ENCODE measurements at regions not wholly inside any gene's neighbourhood (a gene's known extent, or its start where the extent isn't known, plus 50 kb on each side); places are given as distances from the start of the nearest gene placed in this dataset.

- H3K27ac ChIP-seq (ENCODE audit: insufficient read depth in 1 of 2, low read depth in 1 of 2, low read length in 2 of 2, poor library complexity in 1 of 2, severe bottlenecking in 2 of 2) = peak overlapping the region; percentile 36 to 75
Observed at GRCh38 chr3:31461426-31461825, 71.3 kb upstream of the STT3B start.

GRCh38 chr3:31462050-31462569 lies 70.6 kb upstream of the STT3B start:
- WGBS (ENCODE audit: insufficient coverage) = 0% methylated on average over 3 of the region's 4 CpGs
- Histone ChIP-seq H3K4me3 (ENCODE audit: control insufficient read depth in 1 of 7, extremely low read depth in 1 of 7, insufficient read depth in 4 of 7, low read depth in 2 of 7, low read length in 6 of 7) (peak overlapping the region in 3 of 7 experiments; percentile 12 to 49 (median 24)), H3K36me3 (ENCODE audit: control insufficient read depth in 4 of 4, insufficient read depth in 4 of 4, low read length in 3 of 4) (no peaks in the 10 kb centered on the region), H3K27me3 (replicated peaks in 2 of 5; ENCODE audit: control insufficient read depth in 4 of 5, insufficient read depth in 5 of 5, low read length in 4 of 5) (no peaks in the 10 kb centered on the region), H3K4me1 (ENCODE audit: control extremely low read depth in 1 of 4, control insufficient read depth in 4 of 4, insufficient read depth in 4 of 4, low read length in 3 of 4) (peaks cover 30 to 65% (median 37%) of the 10 kb centered on the region in 4 experiments), H3K27ac (ENCODE audit: insufficient read depth in 1 of 2, low read depth in 1 of 2, low read length in 2 of 2, poor library complexity in 1 of 2, severe bottlenecking in 2 of 2) (peak overlapping the region; percentile 36 to 75), H3K9me3 (ENCODE audit: control extremely low read depth in 1 of 5, control insufficient read depth in 4 of 5, insufficient read depth in 2 of 5, low read depth in 1 of 5, low read length in 4 of 5) (no peaks in the 10 kb centered on the region)
- peak; percentile 94 to 99 (median 99) for DNase-seq
- CTCF ChIA-PET = interaction anchor here (1.0 to 7.0 kb wide), 9 partner anchors 9 to 221 kb away, joined by 3 to 48 read pairs (median 3); partner anchors contain the start of gene STT3B
- POLR2A ChIA-PET = interaction anchor here (0.6 to 2.2 kb wide), 3 partner anchors 16 to 70 kb away, joined by 3 to 18 read pairs (median 4); partner anchors contain the start of gene STT3B

More at GRCh38 chr3:31461426-31461825, 71.3 kb upstream of the STT3B start:
- Histone ChIP-seq H3K4me1 (ENCODE audit: control extremely low read depth in 1 of 4, control insufficient read depth in 4 of 4, insufficient read depth in 4 of 4, low read length in 3 of 4) (peaks cover 30 to 67% (median 39%) of the 10 kb centered on the region in 4 experiments), H3K36me3 (ENCODE audit: control insufficient read depth in 4 of 4, insufficient read depth in 4 of 4, low read length in 3 of 4) (no peaks in the 10 kb centered on the region), H3K27me3 (replicated peaks in 2 of 5; ENCODE audit: control insufficient read depth in 4 of 5, insufficient read depth in 5 of 5, low read length in 4 of 5) (no peaks in the 10 kb centered on the region), H3K9me3 (ENCODE audit: control extremely low read depth in 1 of 5, control insufficient read depth in 4 of 5, insufficient read depth in 2 of 5, low read depth in 1 of 5, low read length in 4 of 5) (no peaks in the 10 kb centered on the region), H3K4me3 (ENCODE audit: control insufficient read depth in 1 of 7, extremely low read depth in 1 of 7, insufficient read depth in 4 of 7, low read depth in 2 of 7, low read length in 6 of 7) (peak overlapping the region in 1 of 7 experiments; percentile 49)
- POLR2A ChIA-PET = interaction anchor here (0.6 to 2.2 kb wide), 4 partner anchors 16 to 71 kb away, joined by 3 to 18 read pairs (median 4); partner anchors contain the start of gene STT3B
- no peak for DNase-seq
- CTCF ChIA-PET = interaction anchor here (1.0 to 7.0 kb wide), 7 partner anchors 9 to 79 kb away, joined by 3 to 48 read pairs (median 4); partner anchors contain the start of gene STT3B
- WGBS (ENCODE audit: insufficient coverage) = 90% methylated on average over 2 of the region's 2 CpGs

GRCh38 chr3:31465999-31466398 lies 66.7 kb upstream of the STT3B start:
- ChIA-PET CTCF (interaction anchor here (1.1 to 7.0 kb wide), 4 partner anchors 12 to 309 kb away, joined by 3 to 48 read pairs (median 5); partner anchors contain the start of gene STT3B), POLR2A (interaction anchor here (1.2 kb wide), 1 partner anchor 68 kb away, joined by 3 read pairs; no protein-coding TSS in a partner anchor)
- Histone ChIP-seq H3K4me3 (ENCODE audit: control insufficient read depth in 1 of 7, extremely low read depth in 1 of 7, insufficient read depth in 4 of 7, low read depth in 2 of 7, low read length in 6 of 7) (no peak overlapping the region), H3K36me3 (ENCODE audit: control insufficient read depth in 4 of 4, insufficient read depth in 4 of 4, low read length in 3 of 4) (no peaks in the 10 kb centered on the region), H3K27ac (ENCODE audit: insufficient read depth in 1 of 2, low read depth in 1 of 2, low read length in 2 of 2, poor library complexity in 1 of 2, severe bottlenecking in 2 of 2) (no peak overlapping the region), H3K27me3 (replicated peaks in 2 of 5; ENCODE audit: control insufficient read depth in 4 of 5, insufficient read depth in 5 of 5, low read length in 4 of 5) (no peaks in the 10 kb centered on the region), H3K9me3 (ENCODE audit: control extremely low read depth in 1 of 5, control insufficient read depth in 4 of 5, insufficient read depth in 2 of 5, low read depth in 1 of 5, low read length in 4 of 5) (peaks cover 0 to 1% (median 0%) of the 10 kb centered on the region in 5 experiments), H3K4me1 (ENCODE audit: control extremely low read depth in 1 of 4, control insufficient read depth in 4 of 4, insufficient read depth in 4 of 4, low read length in 3 of 4) (peaks cover 21 to 49% (median 27%) of the 10 kb centered on the region in 4 experiments)
- peak; percentile 5 to 81 (median 63) for DNase-seq

DNA sequence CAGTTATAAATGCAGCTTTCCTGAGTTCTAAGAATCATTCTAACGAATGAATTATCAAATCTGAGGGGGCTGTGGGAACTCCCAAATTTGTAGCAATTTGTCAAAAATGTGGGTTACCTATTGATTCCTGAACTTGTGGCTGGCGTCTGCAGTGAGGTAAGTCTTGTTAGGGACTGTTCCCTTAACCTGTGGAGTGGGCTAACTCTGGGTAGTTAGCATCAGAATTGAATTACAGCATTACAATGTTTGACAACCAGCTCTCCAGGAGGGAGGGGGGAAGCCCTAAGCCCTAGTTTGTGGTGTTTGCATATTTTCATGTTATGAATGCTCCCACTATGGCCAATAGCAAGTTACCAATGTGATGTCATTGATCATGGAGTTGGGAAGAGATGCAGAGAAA lies 65.9 kb upstream of the STT3B start:
- peaks cover 0 to 2% (median 0%) of the 10 kb centered on the region in 5 experiments for H3K9me3 ChIP-seq (ENCODE audit: control extremely low read depth in 1 of 5, control insufficient read depth in 4 of 5, insufficient read depth in 2 of 5, low read depth in 1 of 5, low read length in 4 of 5)
- POLR2A ChIA-PET = interaction anchor here (1.4 kb wide), 1 partner anchor 9 kb away, joined by 4 read pairs; no protein-coding TSS in a partner anchor
- no peaks in the 10 kb centered on the region for H3K27me3 ChIP-seq (replicated peaks in 2 of 5; ENCODE audit: control insufficient read depth in 4 of 5, insufficient read depth in 5 of 5, low read length in 4 of 5)
- CTCF ChIA-PET = interaction anchor here (1.3 kb wide), 1 partner anchor 11 kb away, joined by 4 read pairs; no protein-coding TSS in a partner anchor
- no peak overlapping the region for H3K4me3 ChIP-seq (ENCODE audit: control insufficient read depth in 1 of 7, extremely low read depth in 1 of 7, insufficient read depth in 4 of 7, low read depth in 2 of 7, low read length in 6 of 7)
- no peak for DNase-seq
- peaks cover 14 to 40% (median 19%) of the 10 kb centered on the region in 4 experiments for H3K4me1 ChIP-seq (ENCODE audit: control extremely low read depth in 1 of 4, control insufficient read depth in 4 of 4, insufficient read depth in 4 of 4, low read length in 3 of 4)
- 100% methylated on average over 2 of the region's 2 CpGs for WGBS (ENCODE audit: insufficient coverage)
- H3K27ac ChIP-seq (ENCODE audit: insufficient read depth in 1 of 2, low read depth in 1 of 2, low read length in 2 of 2, poor library complexity in 1 of 2, severe bottlenecking in 2 of 2) = no peak overlapping the region
- H3K36me3 ChIP-seq (ENCODE audit: control insufficient read depth in 4 of 4, insufficient read depth in 4 of 4, low read length in 3 of 4) = no peaks in the 10 kb centered on the region

- peaks cover 2 to 25% (median 5%) of the 10 kb centered on the region in 4 experiments for H3K4me1 ChIP-seq (ENCODE audit: control extremely low read depth in 1 of 4, control insufficient read depth in 4 of 4, insufficient read depth in 4 of 4, low read length in 3 of 4)
- no peaks in the 10 kb centered on the region for H3K27me3 ChIP-seq (replicated peaks in 2 of 5; ENCODE audit: control insufficient read depth in 4 of 5, insufficient read depth in 5 of 5, low read length in 4 of 5)
- H3K4me3 ChIP-seq (ENCODE audit: control insufficient read depth in 1 of 7, extremely low read depth in 1 of 7, insufficient read depth in 4 of 7, low read depth in 2 of 7, low read length in 6 of 7) = no peak overlapping the region
- H3K36me3 ChIP-seq (ENCODE audit: control insufficient read depth in 4 of 4, insufficient read depth in 4 of 4, low read length in 3 of 4) = no peaks in the 10 kb centered on the region
- peaks cover 0 to 2% (median 0%) of the 10 kb centered on the region in 5 experiments for H3K9me3 ChIP-seq (ENCODE audit: control extremely low read depth in 1 of 5, control insufficient read depth in 4 of 5, insufficient read depth in 2 of 5, low read depth in 1 of 5, low read length in 4 of 5)
- no peak for DNase-seq
- no peak overlapping the region for H3K27ac ChIP-seq (ENCODE audit: insufficient read depth in 1 of 2, low read depth in 1 of 2, low read length in 2 of 2, poor library complexity in 1 of 2, severe bottlenecking in 2 of 2)
- ChIA-PET POLR2A (interaction anchor here (1.0 kb wide), 1 partner anchor 64 kb away, joined by 3 read pairs; the partner anchor contains the start of gene STT3B), CTCF (interaction anchor here (0.7 to 1.8 kb wide), 4 partner anchors 9 to 160 kb away, joined by 3 read pairs; no protein-coding TSS in a partner anchor)
- 90% methylated on average over 3 of the region's 3 CpGs for WGBS (ENCODE audit: insufficient coverage)
Observed at GRCh38 chr3:31468433-31468832, 64.3 kb upstream of the STT3B start.

DNA sequence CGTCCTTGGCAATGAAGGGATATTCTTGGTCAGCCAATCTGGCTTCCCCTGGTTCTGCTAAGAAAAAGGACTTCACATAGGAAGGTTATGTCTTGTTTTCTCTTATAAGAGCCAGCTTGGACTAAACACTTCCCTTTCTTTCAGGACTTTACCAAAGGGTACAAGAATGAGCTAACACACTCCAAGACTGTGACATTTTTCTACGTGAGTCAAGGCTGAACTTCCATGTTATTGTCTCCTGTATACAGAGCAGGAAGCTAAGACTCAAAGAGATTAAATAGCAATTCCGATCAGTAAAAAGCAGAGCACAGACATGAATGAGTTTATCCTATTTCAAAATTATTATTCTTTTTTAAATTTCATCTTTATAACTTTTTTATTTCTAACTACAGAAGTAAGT lies 63.3 kb upstream of the STT3B start:
- peaks cover 0 to 18% (median 4%) of the 10 kb centered on the region in 4 experiments for H3K4me1 ChIP-seq (ENCODE audit: control extremely low read depth in 1 of 4, control insufficient read depth in 4 of 4, insufficient read depth in 4 of 4, low read length in 3 of 4)
- H3K27me3 ChIP-seq (replicated peaks in 2 of 5; ENCODE audit: control insufficient read depth in 4 of 5, insufficient read depth in 5 of 5, low read length in 4 of 5) = no peaks in the 10 kb centered on the region
- ChIA-PET POLR2A (no interaction called here), CTCF (interaction anchor here (1.0 to 1.8 kb wide), 3 partner anchors 9 to 62 kb away, joined by 3 to 5 read pairs (median 4); no protein-coding TSS in a partner anchor)
- H3K9me3 ChIP-seq (ENCODE audit: control extremely low read depth in 1 of 5, control insufficient read depth in 4 of 5, insufficient read depth in 2 of 5, low read depth in 1 of 5, low read length in 4 of 5) = peaks cover 0 to 2% (median 0%) of the 10 kb centered on the region in 5 experiments
- H3K36me3 ChIP-seq (ENCODE audit: control insufficient read depth in 4 of 4, insufficient read depth in 4 of 4, low read length in 3 of 4) = no peaks in the 10 kb centered on the region
- no peak overlapping the region for H3K27ac ChIP-seq (ENCODE audit: insufficient read depth in 1 of 2, low read depth in 1 of 2, low read length in 2 of 2, poor library complexity in 1 of 2, severe bottlenecking in 2 of 2)
- no peak overlapping the region for H3K4me3 ChIP-seq (ENCODE audit: control insufficient read depth in 1 of 7, extremely low read depth in 1 of 7, insufficient read depth in 4 of 7, low read depth in 2 of 7, low read length in 6 of 7)
- WGBS (ENCODE audit: insufficient coverage) = 100% methylated on average over 1 of the region's 3 CpGs
- no peak for DNase-seq
